CD14-positive monocyte (primary cell): ENCODE measurements at regions not wholly inside any gene's neighbourhood (a gene's known extent, or its start where the extent isn't known, plus 50 kb on each side); places are given as distances from the start of the nearest gene placed in this dataset.

Experiments
- DNase-seq, 3 donors: peaks; one replicate each; pipeline ENCODE4 v3.0.0-alpha.2; 2011 to 2022
- H2AFZ ChIP-seq: 2 replicates; pipeline ENCODE4 v1.6.0; 2012; ENCODE audit warnings: mild to moderate bottlenecking, low read depth, low read length, inconsistent platforms; ENCODE audit not compliant: insufficient read depth, poor library complexity, severe bottlenecking
- H3K27ac ChIP-seq, 2 donors: 1 replicate in 1 of 2; 2 replicates in 1 of 2; pipeline ENCODE4 v1.5.1; 2012 to 2013; ENCODE audit warnings: low read length in 2 of 2, control low read depth in 1 of 2, inconsistent platforms in 1 of 2, low read depth in 1 of 2, mild to moderate bottlenecking in 1 of 2
- H3K27me3 ChIP-seq, 2 donors: one replicate each; pipeline versions ENCODE4 v1.6.0 to v1.6.1; 2011 to 2013; ENCODE audit warnings: low read length in 2 of 2; ENCODE audit not compliant: control insufficient read depth in 2 of 2, insufficient read depth in 2 of 2
- H3K36me3 ChIP-seq, 2 donors: replicated peaks in 1 of 2; 1 replicate in 1 of 2; 2 replicates in 1 of 2; pipeline versions ENCODE4 v1.5.1 to v1.6.1; 2012 to 2013; ENCODE audit warnings: low read length in 2 of 2, control low read depth in 1 of 2, inconsistent platforms in 1 of 2, mild to moderate bottlenecking in 1 of 2; ENCODE audit not compliant: insufficient read depth in 2 of 2, control insufficient read depth in 1 of 2
- H3K4me1 ChIP-seq, 2 donors: 1 replicate in 1 of 2; 2 replicates in 1 of 2; pipeline versions ENCODE4 v1.5.1 to v1.6.1; 2012 to 2013; ENCODE audit warnings: low read length in 2 of 2, control low read depth in 1 of 2, inconsistent platforms in 1 of 2, mild to moderate bottlenecking in 1 of 2, moderate library complexity in 1 of 2; ENCODE audit not compliant: insufficient read depth in 2 of 2, control insufficient read depth in 1 of 2
- H3K4me2 ChIP-seq: replicated peaks from 2 replicates; pipeline ENCODE3; 2012; ENCODE audit warnings: low read length, moderate library complexity, mild to moderate bottlenecking; ENCODE audit not compliant: poor library complexity, severe bottlenecking; ENCODE audit errors: extremely low read depth
- H3K4me3 ChIP-seq, 3 experiments: fragments of 200-600 bp in 1 of 3; sonication (generic) in 1 of 3; replicated peaks in 1 of 3; 1 replicate in 2 of 3; 2 replicates in 1 of 3; pipeline ENCODE4 v1.5.1; 2011 to 2013; ENCODE audit warnings: low read length in 3 of 3, mild to moderate bottlenecking in 3 of 3, control low read depth in 2 of 3, low read depth in 2 of 3, inconsistent platforms in 1 of 3, moderate library complexity in 1 of 3
- H3K79me2 ChIP-seq: 2 replicates; pipeline ENCODE4 v1.6.0; 2012; ENCODE audit warnings: mild to moderate bottlenecking, control low read depth, inconsistent platforms, low read length, moderate library complexity; ENCODE audit not compliant: insufficient read depth
- H3K9ac ChIP-seq: 2 replicates; pipeline ENCODE4 v1.6.0; 2017; ENCODE audit warnings: low read length, mild to moderate bottlenecking; ENCODE audit not compliant: insufficient read depth, poor library complexity, severe bottlenecking
- H3K9me3 ChIP-seq, 2 donors: replicated peaks in 1 of 2; 1 replicate in 1 of 2; 2 replicates in 1 of 2; pipeline versions ENCODE4 v1.5.1 to v1.6.1; 2012 to 2013; ENCODE audit warnings: low read length in 2 of 2, control low read depth in 1 of 2; ENCODE audit not compliant: control insufficient read depth in 1 of 2, insufficient read depth in 1 of 2
- H4K20me1 ChIP-seq: 2 replicates; pipeline ENCODE4 v1.6.0; 2012; ENCODE audit warnings: mild to moderate bottlenecking, low read length, control low read depth, moderate library complexity; ENCODE audit not compliant: insufficient read depth
- H3K27ac Mint-ChIP-seq, 7 donors: one replicate each; pipeline ENCODE4 v1.8.0; 2020; ENCODE audit warnings: mild to moderate bottlenecking in 7 of 7, mixed read lengths in 7 of 7, moderate library complexity in 6 of 7, inconsistent platforms in 2 of 7
- H3K27me3 Mint-ChIP-seq, 3 donors: one replicate each; pipeline ENCODE4 v1.8.0; 2021 to 2022; ENCODE audit warnings: low read depth in 3 of 3, mild to moderate bottlenecking in 3 of 3, mixed read lengths in 3 of 3, moderate library complexity in 3 of 3, inconsistent platforms in 1 of 3
- H3K36me3 Mint-ChIP-seq, 2 donors: one replicate each; pipeline ENCODE4 v1.8.0; 2020; ENCODE audit warnings: mixed read lengths in 2 of 2, inconsistent platforms in 1 of 2, mild to moderate bottlenecking in 1 of 2
- H3K4me1 Mint-ChIP-seq: one replicate; pipeline ENCODE4 v1.8.0; 2020; ENCODE audit warnings: mild to moderate bottlenecking, mixed read lengths
- H3K4me3 Mint-ChIP-seq, 2 donors: one replicate each; pipeline ENCODE4 v1.8.0; 2020; ENCODE audit warnings: mild to moderate bottlenecking in 2 of 2, mixed read lengths in 2 of 2, moderate library complexity in 1 of 2
- H3K9me3 Mint-ChIP-seq, 7 donors: one replicate each; pipeline ENCODE4 v1.8.0; 2020 to 2022; ENCODE audit warnings: mixed read lengths in 7 of 7, mild to moderate bottlenecking in 6 of 7, moderate library complexity in 6 of 7, inconsistent platforms in 2 of 7
- WGBS: methylation state at CpG from one replicate; pipeline ENCODE4 v1.1.5; 2013; ENCODE audit warnings: missing lambda C conversion rate; ENCODE audit not compliant: insufficient coverage; 5-methylcytosine and 5-hydroxymethylcytosine counted together
- intact Hi-C, 2 donors: fragments of 100-400 bp; cut with micrococcal nuclease; formaldehyde crosslinking; loops; one replicate each; pipeline versions ENCODE4 v1.15.0 to v1.15.1; 2023
- TF ChIP-seq, protein P1 (sequence below): fragments of 200-600 bp; IDR thresholded peaks from one replicate; pipeline ENCODE4 v1.8.0; 2022; ENCODE audit warnings: antibody characterized with exemption, mild to moderate bottlenecking

- H3K4me3 Mint-ChIP-seq = no peak overlapping the region
- no peak for DNase-seq
Measured at GRCh38 chr12:92541731-92542130, 161.1 kb upstream of the PLEKHG7 start.

GRCh38 chr12:92540782-92541423, 161.9 kb upstream of the PLEKHG7 start:
- H3K79me2 ChIP-seq = no peaks in the 10 kb centered on the region
- peak overlapping the region; percentile 19 for H2AFZ ChIP-seq
- H3K9ac ChIP-seq = no peak overlapping the region
- H3K4me3 ChIP-seq = no peak overlapping the region
- intact Hi-C loops = no loop called here
- no peaks in the 10 kb centered on the region for H4K20me1 ChIP-seq
- H3K4me2 ChIP-seq = no peak overlapping the region
- TF ChIP-seq, protein P1, sequence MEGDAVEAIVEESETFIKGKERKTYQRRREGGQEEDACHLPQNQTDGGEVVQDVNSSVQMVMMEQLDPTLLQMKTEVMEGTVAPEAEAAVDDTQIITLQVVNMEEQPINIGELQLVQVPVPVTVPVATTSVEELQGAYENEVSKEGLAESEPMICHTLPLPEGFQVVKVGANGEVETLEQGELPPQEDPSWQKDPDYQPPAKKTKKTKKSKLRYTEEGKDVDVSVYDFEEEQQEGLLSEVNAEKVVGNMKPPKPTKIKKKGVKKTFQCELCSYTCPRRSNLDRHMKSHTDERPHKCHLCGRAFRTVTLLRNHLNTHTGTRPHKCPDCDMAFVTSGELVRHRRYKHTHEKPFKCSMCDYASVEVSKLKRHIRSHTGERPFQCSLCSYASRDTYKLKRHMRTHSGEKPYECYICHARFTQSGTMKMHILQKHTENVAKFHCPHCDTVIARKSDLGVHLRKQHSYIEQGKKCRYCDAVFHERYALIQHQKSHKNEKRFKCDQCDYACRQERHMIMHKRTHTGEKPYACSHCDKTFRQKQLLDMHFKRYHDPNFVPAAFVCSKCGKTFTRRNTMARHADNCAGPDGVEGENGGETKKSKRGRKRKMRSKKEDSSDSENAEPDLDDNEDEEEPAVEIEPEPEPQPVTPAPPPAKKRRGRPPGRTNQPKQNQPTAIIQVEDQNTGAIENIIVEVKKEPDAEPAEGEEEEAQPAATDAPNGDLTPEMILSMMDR = no peak
- Mint-ChIP-seq H3K4me1 (peaks cover 48% of the 10 kb centered on the region), H3K36me3 (no peaks in the 10 kb centered on the region), H3K4me3 (no peak overlapping the region), H3K27ac (peak overlapping the region in 2 of 7 donors; percentile 26 to 41), H3K9me3 (no peaks in the 10 kb centered on the region), H3K27me3 (peaks cover 0 to 2% (median 1%) of the 10 kb centered on the region in 3 donors)
- H3K4me1 ChIP-seq = peaks cover 23 to 29% of the 10 kb centered on the region in 2 donors
- no peaks in the 10 kb centered on the region for H3K36me3 ChIP-seq
- no peaks in the 10 kb centered on the region for H3K9me3 ChIP-seq
- H3K27me3 ChIP-seq = no peaks in the 10 kb centered on the region
- WGBS = 100% methylated on average over 1 of the region's 3 CpGs
- no peak overlapping the region for H3K27ac ChIP-seq
- DNase-seq = no peak

More at GRCh38 chr12:92541731-92542130, 161.1 kb upstream of the PLEKHG7 start:
- Histone ChIP-seq H3K4me3 (no peak overlapping the region), H2AFZ (no peak overlapping the region), H3K27ac (no peak overlapping the region), H3K27me3 (no peaks in the 10 kb centered on the region), H3K9me3 (no peaks in the 10 kb centered on the region), H3K4me1 (peaks cover 23 to 29% of the 10 kb centered on the region in 2 donors), H3K36me3 (no peaks in the 10 kb centered on the region), H3K79me2 (no peaks in the 10 kb centered on the region), H3K4me2 (no peak overlapping the region), H4K20me1 (no peaks in the 10 kb centered on the region), H3K9ac (no peak overlapping the region)
- no peaks in the 10 kb centered on the region for H3K9me3 Mint-ChIP-seq
- peaks cover 48% of the 10 kb centered on the region for H3K4me1 Mint-ChIP-seq
- H3K27me3 Mint-ChIP-seq = peaks cover 0 to 2% (median 1%) of the 10 kb centered on the region in 3 donors
- H3K27ac Mint-ChIP-seq = peak overlapping the region in 1 of 7 donors; percentile 16
- WGBS = no CpG with 5 or more reads among the region's 2 CpGs
- H3K36me3 Mint-ChIP-seq = no peaks in the 10 kb centered on the region
- intact Hi-C loops = no loop called here
- TF ChIP-seq, protein P1 = no peak
